GM19351 (cell line): ENCODE measurements at regions not wholly inside any gene's neighbourhood (a gene's known extent, or its start where the extent isn't known, plus 50 kb on each side); places are given as distances from the start of the nearest gene placed in this dataset.

Source experiments
- ATAC-seq: cut with Tn5 transposase; IDR thresholded peaks from one replicate; pipeline ENCODE4 v1.9.1; 2021; ENCODE audit warnings: mild to moderate bottlenecking, moderate library complexity; ENCODE audit not compliant: unreplicated experiment

GRCh38 chr11:32531528-32531927 lies 52.1 kb upstream of the EIF3M start:
- ATAC-seq: no peak

GRCh38 chr11:32529994-32530588 lies 53.5 kb upstream of the EIF3M start:
- peak; percentile 99 for ATAC-seq

GRCh38 chr11:32527261-32528175 lies 56.1 kb upstream of the EIF3M start:
- ATAC-seq: no peak

- ATAC-seq: no peak
Observed at GRCh38 chr11:32526760-32527159, 56.9 kb upstream of the EIF3M start.

- ATAC-seq: no peak
Observed at GRCh38 chr11:32511926-32512325, 71.7 kb upstream of the EIF3M start.

- no peak for ATAC-seq
Observed at GRCh38 chr11:32510039-32510438, 73.6 kb upstream of the EIF3M start.

GRCh38 chr11:32508780-32509179 lies 73.4 kb upstream of the WT1 start:
- ATAC-seq: no peak

GRCh38 chr11:32500001-32500400 lies 64.7 kb upstream of the WT1 start:
- no peak for ATAC-seq

- ATAC-seq: no peak
Observed at GRCh38 chr11:32497951-32498350, 62.6 kb upstream of the WT1 start.

GRCh38 chr11:32494629-32495028 lies 59.3 kb upstream of the WT1 start:
- ATAC-seq: no peak

- no peak for ATAC-seq
Observed at GRCh38 chr11:32489464-32489863, 54.1 kb upstream of the WT1 start.

- peak; percentile 55 for ATAC-seq
Observed at GRCh38 chr11:32487270-32487669, 51.9 kb upstream of the WT1 start.

- no peak for ATAC-seq
Observed at GRCh38 chr11:32485733-32486132, 50.4 kb upstream of the WT1 start.
